HEK293T (cell line): ENCODE measurements at regions not wholly inside any gene's neighbourhood (a gene's known extent, or its start where the extent isn't known, plus 50 kb on each side); places are given as distances from the start of the nearest gene placed in this dataset.

Source experiments
- CTCF ChIA-PET: fragments of 350-600 bp; formaldehyde crosslinking; extraction: SDS; loops from one replicate; lab custom pipeline; 2021; ENCODE audit warnings: antibody characterized with exemption, inconsistent platforms; lab: Yijun Ruan, JAX
- POLR2A ChIA-PET: fragments of 350-600 bp; formaldehyde crosslinking; extraction: SDS; loops from one replicate; lab custom pipeline; 2020; ENCODE audit warnings: antibody characterized with exemption, inconsistent platforms; lab: Yijun Ruan, JAX
- DNase-seq: peaks from one replicate; pipeline ENCODE4 v3.0.0; 2012; ENCODE audit warnings: mixed read lengths; ENCODE audit errors: extremely low spot score
- ARNT ChIP-seq: fragments of 450-650 bp; IDR thresholded peaks from 2 replicates; pipeline ENCODE4 v1.6.1; 2017; ENCODE audit warnings: mild to moderate bottlenecking
- BHLHE40 ChIP-seq: fragments of 450-650 bp; IDR thresholded peaks from 2 replicates; pipeline ENCODE4 v1.6.1; 2016; ENCODE audit warnings: mild to moderate bottlenecking, moderate library complexity, borderline replicate concordance
- CTBP1 ChIP-seq: fragments of 450-650 bp; IDR thresholded peaks from 2 replicates; pipeline ENCODE4 v1.6.1; 2016; ENCODE audit warnings: borderline replicate concordance
- ELF4 ChIP-seq: fragments of 450-650 bp; IDR thresholded peaks from 2 replicates; pipeline ENCODE4 v1.6.1; 2017; ENCODE audit warnings: antibody characterized with exemption
- FOXA1 ChIP-seq: fragments of 450-650 bp; IDR thresholded peaks from 2 replicates; pipeline ENCODE4 v1.6.1; 2016; ENCODE audit warnings: mild to moderate bottlenecking
- FOXK2 ChIP-seq: fragments of 450-650 bp; IDR thresholded peaks from 2 replicates; pipeline ENCODE4 v1.6.1; 2016; ENCODE audit warnings: mild to moderate bottlenecking
- FOXM1 ChIP-seq: fragments of 450-650 bp; IDR thresholded peaks from 2 replicates; pipeline ENCODE4 v1.6.1; 2017; ENCODE audit warnings: mild to moderate bottlenecking, borderline replicate concordance
- HDGF ChIP-seq: fragments of 450-650 bp; IDR thresholded peaks from 2 replicates; pipeline ENCODE4 v1.6.1; 2017; ENCODE audit warnings: antibody characterized with exemption, borderline replicate concordance
- L3MBTL2 ChIP-seq: fragments of 450-650 bp; conservative IDR thresholded peaks from 2 replicates; pipeline ENCODE4 v1.6.1; 2016; ENCODE audit warnings: mild to moderate bottlenecking
- LEF1 ChIP-seq: fragments of 450-650 bp; IDR thresholded peaks from 2 replicates; pipeline ENCODE4 v1.6.1; 2017; ENCODE audit warnings: mild to moderate bottlenecking, borderline replicate concordance
- NFRKB ChIP-seq: fragments of 450-650 bp; IDR thresholded peaks from 2 replicates; pipeline ENCODE4 v1.6.1; 2016; ENCODE audit warnings: mild to moderate bottlenecking, moderate library complexity
- PKNOX1 ChIP-seq: fragments of 450-650 bp; IDR thresholded peaks from 2 replicates; pipeline ENCODE4 v1.6.1; 2016
- SP1 ChIP-seq: fragments of 450-650 bp; IDR thresholded peaks from 2 replicates; pipeline ENCODE4 v1.6.1; 2017
- SUZ12 ChIP-seq: fragments of 450-650 bp; IDR thresholded peaks from 2 replicates; pipeline ENCODE4 v1.6.1; 2016; ENCODE audit warnings: mild to moderate bottlenecking
- TARDBP ChIP-seq: fragments of 450-650 bp; IDR thresholded peaks from 2 replicates; pipeline ENCODE4 v1.6.1; 2016
- ZNF384 ChIP-seq: fragments of 450-650 bp; IDR thresholded peaks from 2 replicates; pipeline ENCODE4 v1.6.1; 2016

- POLR2A ChIA-PET = no interaction called here
- no peak for DNase-seq
- CTCF ChIA-PET = no interaction called here
- no peak for TF ChIP-seq PKNOX1
- no peak for TF ChIP-seq FOXK2
- no peak for TF ChIP-seq TARDBP
Measured at GRCh38 chr9:1353291-1353690, 303.1 kb downstream of the DMRT2 start.

GRCh38 chr9:1354086-1354485 is 303.9 kb downstream of the DMRT2 start:
- TF ChIP-seq PKNOX1 = no peak
- no peak for TF ChIP-seq FOXK2
- TF ChIP-seq FOXM1 = no peak
- TF ChIP-seq NFRKB = no peak
- TF ChIP-seq ARNT = no peak
- TF ChIP-seq ZNF384 = no peak
- no peak for TF ChIP-seq FOXA1
- no peak for TF ChIP-seq BHLHE40
- no peak for TF ChIP-seq ELF4
- DNase-seq = no peak
- ChIA-PET POLR2A (no interaction called here), CTCF (no interaction called here)

- TF ChIP-seq L3MBTL2 = no peak
- no peak for TF ChIP-seq ZNF384
- TF ChIP-seq PKNOX1 = no peak
- CTCF ChIA-PET = no interaction called here
- DNase-seq = no peak
- POLR2A ChIA-PET = no interaction called here
Measured at GRCh38 chr9:1354606-1355005, 304.4 kb downstream of the DMRT2 start.

- DNase-seq = no peak
- POLR2A ChIA-PET = no interaction called here
- TF ChIP-seq ZNF384 (no peak), FOXM1 (no peak), FOXK2 (no peak), ELF4 (no peak), CTBP1 (no peak), ARNT (no peak), FOXA1 (no peak), HDGF (no peak)
- CTCF ChIA-PET = no interaction called here
Measured at GRCh38 chr9:1355656-1356055, 305.5 kb downstream of the DMRT2 start.

GRCh38 chr9:1362845-1363244 is 312.7 kb downstream of the DMRT2 start:
- TF ChIP-seq SP1 = no peak
- TF ChIP-seq HDGF = no peak
- DNase-seq = no peak
- POLR2A ChIA-PET = no interaction called here
- CTCF ChIA-PET = no interaction called here

- CTCF ChIA-PET = no interaction called here
- no peak for DNase-seq
- POLR2A ChIA-PET = no interaction called here
- TF ChIP-seq HDGF (no peak), ARNT (no peak), TARDBP (no peak), PKNOX1 (no peak), SP1 (no peak), FOXM1 (no peak), SUZ12 (no peak), LEF1 (no peak), ZNF384 (no peak), BHLHE40 (no peak), FOXA1 (no peak), CTBP1 (no peak), NFRKB (no peak), FOXK2 (no peak), L3MBTL2 (no peak), ELF4 (no peak)
Measured at GRCh38 chr9:1366276-1366675, 316.1 kb downstream of the DMRT2 start.

GRCh38 chr9:1369297-1369696 is 319.1 kb downstream of the DMRT2 start:
- POLR2A ChIA-PET = no interaction called here

More at GRCh38 chr9:1369297-1369696, 319.1 kb downstream of the DMRT2 start:
- DNase-seq = no peak
- TF ChIP-seq SP1 (no peak), SUZ12 (no peak), L3MBTL2 (no peak), LEF1 (no peak), HDGF (no peak), FOXA1 (no peak), FOXM1 (no peak), CTBP1 (no peak), NFRKB (no peak), ARNT (no peak), TARDBP (no peak), FOXK2 (no peak), ELF4 (no peak), ZNF384 (no peak), BHLHE40 (no peak), PKNOX1 (no peak)
- CTCF ChIA-PET = no interaction called here
